Left renal pelvis (tissue), 4 donors: ENCODE measurements at regions not wholly inside any gene's neighbourhood (a gene's known extent, or its start where the extent isn't known, plus 50 kb on each side); places are given as distances from the start of the nearest gene placed in this dataset.
A peak's percentile ranks its signal among the peaks of the same experiment; 100 is the strongest.
"Not testable (repeated sequence)": the region's sequence is repeated elsewhere in the genome, so short reads cannot be mapped to it uniquely, and the experiment has no call there.

ENCODE experiments used
- DNase-seq, 4 donors: peaks; one replicate each; pipeline ENCODE4 v3.0.0-alpha.2; 2013; ENCODE audit warnings: low read depth in 4 of 4, low spot score in 3 of 4

DNA sequence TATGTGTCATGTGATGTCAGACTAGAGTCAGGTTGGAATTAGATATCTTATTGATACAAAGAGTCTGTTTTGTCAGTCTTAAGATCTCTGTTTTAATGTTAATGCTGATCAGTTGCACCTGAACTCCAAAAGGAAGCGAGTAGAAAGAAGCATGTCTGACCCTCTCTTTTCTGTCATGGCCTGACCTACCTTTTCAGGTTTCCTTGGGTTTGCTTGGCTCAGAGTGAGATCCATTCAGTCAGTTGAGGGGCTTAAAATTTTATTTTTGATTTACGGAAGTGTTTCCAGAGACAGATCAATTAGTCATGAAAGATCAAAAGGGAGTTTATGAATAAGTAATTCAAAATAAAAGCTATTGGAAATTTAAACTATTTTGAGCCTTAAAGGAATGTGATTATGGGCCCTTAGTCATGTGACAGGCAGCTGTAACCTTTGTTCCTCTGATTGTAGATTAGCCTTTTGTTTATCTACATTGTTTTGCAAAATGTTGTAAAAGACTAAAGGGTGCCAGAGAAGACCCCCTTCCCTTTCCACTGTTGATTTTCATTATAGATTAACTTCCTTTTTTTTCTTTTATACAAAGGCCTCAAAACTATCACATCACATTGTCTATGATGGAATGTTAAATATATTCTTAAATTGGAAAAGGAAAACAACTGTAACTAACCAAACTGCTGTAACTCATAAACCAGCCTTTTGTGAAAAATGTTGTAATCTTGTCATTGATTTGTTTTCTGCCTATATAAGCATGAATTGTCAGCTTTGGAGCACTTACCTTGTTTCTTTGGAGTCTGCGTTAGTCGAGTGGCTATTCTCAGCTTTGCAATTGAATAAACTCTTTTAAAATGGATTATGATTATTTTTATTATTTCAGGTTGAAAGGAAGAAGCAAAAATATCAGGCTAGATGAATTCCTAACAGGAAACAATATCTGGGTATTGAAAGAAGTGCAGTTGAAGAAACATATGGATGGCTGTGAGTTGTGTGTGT, 195.5 kb upstream of the MBL2 start:
- DNase-seq = no peak

GRCh38 chr10:52966904-52967303, 194.3 kb upstream of the MBL2 start:
- no peak for DNase-seq

DNA sequence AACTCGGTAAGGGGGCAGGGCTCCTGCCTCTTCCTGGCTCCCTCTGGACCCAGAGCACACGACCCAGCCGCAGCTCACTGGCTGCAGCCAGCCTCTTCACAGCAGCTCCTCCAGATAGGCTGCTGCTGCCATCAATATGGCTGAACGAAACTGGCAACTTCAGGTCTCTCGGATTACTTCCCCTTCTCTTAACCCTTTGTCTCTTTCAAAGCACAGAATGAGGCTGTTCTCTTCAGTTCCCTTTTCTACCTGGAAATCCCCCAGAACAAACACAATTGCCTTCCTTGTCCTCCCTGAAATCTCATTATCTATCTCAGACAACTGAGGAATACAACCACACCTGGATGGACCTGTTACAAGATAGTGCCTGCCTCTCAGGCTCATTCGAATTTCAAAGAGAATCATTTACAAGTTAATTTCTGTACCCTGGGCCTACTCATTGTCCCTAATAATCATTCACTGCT, 193.4 kb upstream of the MBL2 start:
- DNase-seq = no peak

DNA sequence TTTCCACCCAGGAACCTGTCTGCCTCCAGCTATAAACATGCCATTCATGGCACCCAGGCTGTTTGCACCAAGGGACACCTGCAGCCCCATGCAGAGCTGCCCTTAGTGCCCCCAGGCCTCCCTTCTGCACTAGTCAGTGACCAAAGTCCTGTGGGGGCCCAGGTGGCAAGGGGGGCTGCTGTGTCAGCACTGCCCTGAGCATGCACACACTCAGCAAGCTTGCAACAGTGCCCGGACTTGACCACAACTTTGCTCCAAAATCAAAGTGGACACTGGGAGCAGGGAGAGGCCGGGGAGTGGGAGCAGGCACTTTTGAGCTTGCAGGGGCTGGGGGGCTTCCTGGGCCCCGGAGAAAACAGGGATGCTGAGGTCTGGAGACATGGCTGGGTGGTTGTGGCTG, 192.9 kb upstream of the MBL2 start:
- no peak for DNase-seq

DNA sequence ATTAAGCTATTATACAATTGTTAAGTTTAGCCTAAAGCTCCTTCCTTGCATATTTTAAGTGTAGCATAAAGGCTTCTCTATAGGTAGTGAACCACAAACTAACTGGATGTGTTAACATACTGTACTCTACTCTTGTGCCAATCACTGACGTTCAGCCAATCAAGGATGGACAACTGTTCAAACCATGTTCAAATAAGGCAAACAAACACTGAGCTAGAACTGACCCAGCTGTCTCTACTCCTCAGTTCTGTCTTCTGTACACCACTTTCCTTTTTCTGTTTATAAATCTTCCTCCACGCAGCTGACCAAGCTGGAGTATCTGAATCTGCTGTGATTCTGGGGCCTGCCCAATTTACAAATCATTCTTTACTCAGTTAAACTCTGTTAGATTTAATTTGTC, 188.7 kb upstream of the MBL2 start:
- DNase-seq = no peak

GRCh38 chr10:52959810-52960209, 187.2 kb upstream of the MBL2 start:
- no peak for DNase-seq

GRCh38 chr10:52956861-52957260, 184.3 kb upstream of the MBL2 start:
- DNase-seq = no peak

GRCh38 chr10:52956461-52956860, 183.9 kb upstream of the MBL2 start:
- DNase-seq = no peak

GRCh38 chr10:52955337-52955736, 182.8 kb upstream of the MBL2 start:
- DNase-seq = no peak

- no peak for DNase-seq
Measured at GRCh38 chr10:52954407-52954806, 181.8 kb upstream of the MBL2 start.

DNA sequence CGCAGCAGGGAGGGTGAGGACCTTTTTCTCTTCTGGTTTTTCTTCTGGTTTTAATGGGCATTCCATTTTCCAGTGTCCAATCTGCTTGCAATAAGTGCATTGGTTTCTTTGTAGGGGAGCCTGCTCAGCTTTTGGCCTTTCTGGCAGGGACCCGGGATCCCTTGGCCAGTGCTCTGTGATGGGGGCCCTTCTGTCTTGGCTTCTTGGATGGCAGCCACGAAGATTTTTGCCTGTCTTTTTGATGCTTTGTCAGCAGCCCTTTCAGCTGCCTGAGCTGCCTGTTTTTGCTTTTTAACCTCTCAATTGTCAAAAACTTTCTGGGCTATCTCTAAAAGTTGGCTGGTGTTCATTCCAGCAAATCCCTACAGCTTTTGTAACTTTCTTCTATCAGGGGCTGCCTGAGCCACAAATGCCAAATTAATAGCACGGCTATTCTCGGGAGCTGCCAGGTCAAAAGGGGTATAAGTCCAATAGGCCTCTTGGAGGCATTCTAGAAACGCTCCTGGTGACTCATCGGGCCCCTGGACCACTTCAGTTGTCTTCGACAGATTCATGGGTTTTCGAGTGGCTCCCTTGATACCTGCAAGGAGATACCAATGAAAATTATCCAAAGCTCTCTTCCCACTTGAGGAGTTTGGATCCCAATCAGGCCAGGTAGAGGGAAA, 179.9 kb upstream of the MBL2 start:
- DNase-seq = no peak

DNA sequence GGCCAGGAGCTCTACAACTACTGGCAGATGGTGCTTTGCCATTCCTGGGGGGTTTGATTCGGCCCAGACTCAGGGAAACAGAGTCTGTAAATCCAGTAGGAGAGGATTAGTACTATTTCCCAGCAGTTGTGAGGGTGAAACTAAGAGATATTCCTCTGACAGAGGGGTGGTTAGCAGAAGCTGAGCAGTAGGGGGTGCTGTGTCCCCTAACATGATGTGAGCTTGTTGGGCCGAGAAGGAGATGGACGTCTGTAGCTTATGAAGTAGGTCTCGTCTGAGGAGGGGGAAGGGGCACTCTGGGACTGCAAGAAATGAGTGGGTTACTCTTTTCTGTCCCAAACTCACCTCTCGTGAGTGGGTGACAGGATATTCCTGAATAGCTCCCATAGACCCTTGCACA, 179.2 kb upstream of the MBL2 start:
- peak in 3 of 4 donors; percentile 29 to 57 (median 41) for DNase-seq

DNA sequence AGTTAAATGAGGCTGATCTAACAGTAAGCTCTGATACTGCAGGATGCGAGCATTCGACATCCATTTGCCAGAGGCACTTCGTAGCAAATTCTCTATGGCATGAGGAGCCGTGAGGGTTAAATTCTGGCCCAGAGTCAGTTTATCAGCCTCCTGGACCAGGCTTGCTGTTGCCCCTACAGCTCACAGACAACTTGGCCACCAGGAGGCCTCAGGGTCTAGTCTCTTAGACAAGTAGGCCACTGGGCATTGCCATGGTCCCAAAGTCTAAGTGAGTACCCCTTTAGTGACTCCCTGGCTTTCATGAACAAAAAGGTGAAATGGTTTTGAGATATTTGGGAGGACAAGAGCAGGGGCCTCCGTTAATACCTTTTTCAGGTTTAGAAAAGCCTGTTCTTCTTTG, 178.0 kb upstream of the MBL2 start:
- no peak for DNase-seq

GRCh38 chr10:52949899-52950298, 177.3 kb upstream of the MBL2 start:
- DNase-seq = no peak

DNA sequence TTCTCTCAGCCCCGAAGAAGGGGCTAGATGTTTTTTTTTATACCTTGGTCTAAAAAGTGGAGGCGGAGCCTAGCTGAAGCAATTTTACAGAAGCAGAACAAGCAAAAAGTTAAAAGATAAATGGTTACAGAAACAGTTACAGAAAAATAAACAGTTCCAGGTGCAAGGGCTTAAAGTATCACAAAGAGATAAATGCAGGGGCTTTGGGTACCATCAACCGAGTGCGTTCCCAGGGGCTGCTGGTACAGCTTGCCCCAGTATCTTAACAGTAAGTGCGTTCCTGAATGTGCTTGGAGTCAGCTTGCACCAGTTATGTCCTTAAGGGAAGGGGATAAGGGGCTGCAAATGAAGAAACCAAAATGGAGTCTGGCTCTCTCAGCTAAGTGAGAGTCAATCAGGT, 173.9 kb upstream of the MBL2 start:
- DNase-seq = no peak

- DNase-seq = not testable (repeated sequence)
Measured at GRCh38 chr10:52945521-52945920, 172.9 kb upstream of the MBL2 start.

DNA sequence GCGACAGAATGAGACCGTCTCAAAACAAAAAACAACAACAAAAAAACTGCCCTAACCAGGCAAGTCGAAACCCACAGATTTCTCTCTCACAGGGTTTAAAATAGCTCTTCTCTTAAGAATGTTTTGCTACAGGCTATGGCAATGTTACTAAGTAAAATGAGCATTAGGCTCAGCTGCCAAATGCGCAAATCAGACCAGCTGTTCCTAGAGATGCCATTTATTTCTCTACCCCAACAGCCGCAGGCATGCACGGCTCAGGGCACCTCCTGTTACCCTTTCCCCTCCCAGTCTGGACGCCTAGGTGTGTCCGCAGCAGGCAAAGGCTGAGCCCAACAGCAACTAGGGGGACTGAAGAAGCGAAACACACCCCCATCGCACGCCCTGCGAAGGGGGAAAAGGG, 168.3 kb upstream of the MBL2 start:
- DNase-seq = no peak

DNA sequence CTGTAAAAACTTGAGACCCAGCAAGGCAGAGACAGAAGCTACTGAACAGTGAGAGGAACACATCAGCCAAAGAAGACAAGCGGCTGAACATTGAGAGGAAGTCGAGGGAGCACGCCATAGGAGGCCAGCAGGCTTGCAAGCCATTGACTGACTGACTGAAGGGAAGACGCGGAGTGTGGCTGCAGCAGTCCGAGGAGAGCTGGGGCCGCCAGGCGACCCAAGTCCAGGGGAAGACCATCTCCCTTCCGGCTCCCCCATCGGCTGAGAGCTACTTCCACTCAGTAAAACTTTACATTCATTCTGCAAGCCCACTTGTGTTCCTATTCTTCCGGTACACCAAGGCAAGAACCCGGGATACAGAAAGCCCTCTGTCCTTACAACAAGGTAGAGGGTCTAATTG, 167.3 kb upstream of the MBL2 start:
- DNase-seq = no peak

DNA sequence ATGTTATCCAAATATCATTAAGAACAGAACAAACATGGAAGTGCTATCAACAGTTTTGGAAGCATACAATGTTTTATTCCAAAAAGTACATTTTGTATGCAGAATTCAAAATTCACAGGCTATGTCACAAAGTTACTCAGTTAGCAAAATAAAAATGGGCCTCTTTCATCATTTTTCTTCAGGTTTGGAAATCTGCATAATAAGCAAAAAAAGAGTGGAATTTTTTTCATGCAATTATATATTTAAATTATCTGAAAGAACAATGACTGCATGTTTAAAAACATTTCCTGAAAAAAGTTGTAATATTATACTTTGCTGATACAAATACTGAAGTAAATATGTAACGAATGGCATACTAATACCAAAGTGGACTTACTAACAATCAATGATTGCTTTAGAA, 161.2 kb upstream of the MBL2 start:
- DNase-seq = no peak

- no peak for DNase-seq
Measured at GRCh38 chr10:52927678-52928077, 155.1 kb upstream of the MBL2 start.

GRCh38 chr10:52923520-52923919, 150.9 kb upstream of the MBL2 start:
- DNase-seq = no peak

DNA sequence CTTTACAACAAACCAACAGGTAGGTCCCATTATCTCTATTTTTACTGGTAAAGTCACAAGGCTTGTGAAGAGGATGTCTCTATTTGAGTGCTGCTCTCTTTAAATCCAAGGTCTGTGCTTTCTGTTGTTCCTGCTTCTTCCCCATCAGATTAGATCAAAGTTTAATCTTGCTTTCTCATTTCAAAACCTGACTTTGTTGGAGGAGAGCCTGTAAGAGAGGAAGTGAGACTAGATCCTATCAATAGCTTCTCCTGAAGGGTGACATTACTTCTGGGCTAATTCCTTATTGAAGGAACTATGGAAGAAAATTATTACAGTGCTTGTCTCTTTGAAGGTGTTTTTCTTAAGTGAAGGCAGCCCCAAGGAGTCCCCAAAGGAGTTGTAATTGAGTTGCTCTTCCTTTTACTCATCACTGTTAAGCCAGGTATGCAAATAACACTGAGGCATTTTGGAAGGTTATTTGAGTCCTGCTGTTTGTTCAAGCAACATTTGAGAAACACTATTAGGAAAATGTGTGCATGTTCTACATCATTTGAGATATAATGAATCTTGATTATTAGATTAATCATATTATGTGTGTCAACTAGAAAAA, 146.2 kb upstream of the MBL2 start:
- no peak for DNase-seq
